PC-3 (cell line): ENCODE measurements at regions not wholly inside any gene's neighbourhood (a gene's known extent, or its start where the extent isn't known, plus 50 kb on each side); places are given as distances from the start of the nearest gene placed in this dataset.

Source experiments
- EZH2 ChIP-seq: fragments of 300-600 bp; sonication (generic); IDR thresholded peaks from one replicate; pipeline ENCODE4 v1.6.1; 2017; ENCODE audit warnings: antibody characterized with exemption, mild to moderate bottlenecking, low read length; ENCODE audit not compliant: unreplicated experiment
- EZH2phosphoT487 ChIP-seq: fragments of 300-600 bp; sonication (generic); IDR thresholded peaks from 2 replicates; pipeline ENCODE4 v1.6.1; 2018; ENCODE audit warnings: mild to moderate bottlenecking, antibody characterized with exemption, low read length, borderline replicate concordance
- TF ChIP-seq, protein P1 (sequence below): fragments of 300-600 bp; sonication (generic); conservative IDR thresholded peaks from 2 replicates; pipeline ENCODE4 v1.5.1; 2017; ENCODE audit warnings: antibody characterized with exemption, low read depth, mild to moderate bottlenecking, low read length

DNA sequence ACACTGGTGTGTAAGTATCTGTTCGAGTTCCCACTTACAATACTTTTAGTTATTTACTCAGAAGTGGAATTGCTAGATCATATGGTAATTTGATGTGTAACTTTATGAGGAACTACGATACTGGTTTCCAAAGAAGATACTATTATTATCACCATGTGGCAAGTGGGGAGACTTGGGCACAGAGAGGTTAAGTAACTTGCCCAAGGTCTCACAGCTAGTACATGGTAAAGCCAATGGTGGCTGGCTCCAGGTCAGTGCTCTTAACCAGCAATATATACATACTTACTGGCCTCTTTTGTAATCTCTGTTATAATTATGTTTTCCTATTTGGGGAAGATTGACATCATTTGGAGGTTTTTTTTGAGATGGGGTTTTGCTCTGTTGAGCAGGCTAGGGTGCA is 138.9 kb upstream of the HNRNPU start:
- TF ChIP-seq, protein P1, sequence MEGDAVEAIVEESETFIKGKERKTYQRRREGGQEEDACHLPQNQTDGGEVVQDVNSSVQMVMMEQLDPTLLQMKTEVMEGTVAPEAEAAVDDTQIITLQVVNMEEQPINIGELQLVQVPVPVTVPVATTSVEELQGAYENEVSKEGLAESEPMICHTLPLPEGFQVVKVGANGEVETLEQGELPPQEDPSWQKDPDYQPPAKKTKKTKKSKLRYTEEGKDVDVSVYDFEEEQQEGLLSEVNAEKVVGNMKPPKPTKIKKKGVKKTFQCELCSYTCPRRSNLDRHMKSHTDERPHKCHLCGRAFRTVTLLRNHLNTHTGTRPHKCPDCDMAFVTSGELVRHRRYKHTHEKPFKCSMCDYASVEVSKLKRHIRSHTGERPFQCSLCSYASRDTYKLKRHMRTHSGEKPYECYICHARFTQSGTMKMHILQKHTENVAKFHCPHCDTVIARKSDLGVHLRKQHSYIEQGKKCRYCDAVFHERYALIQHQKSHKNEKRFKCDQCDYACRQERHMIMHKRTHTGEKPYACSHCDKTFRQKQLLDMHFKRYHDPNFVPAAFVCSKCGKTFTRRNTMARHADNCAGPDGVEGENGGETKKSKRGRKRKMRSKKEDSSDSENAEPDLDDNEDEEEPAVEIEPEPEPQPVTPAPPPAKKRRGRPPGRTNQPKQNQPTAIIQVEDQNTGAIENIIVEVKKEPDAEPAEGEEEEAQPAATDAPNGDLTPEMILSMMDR, result no peak
- no peak for TF ChIP-seq EZH2phosphoT487
- no peak for TF ChIP-seq EZH2
